ENCODE measurements at regions not wholly inside any gene's neighbourhood (a gene's known extent, or its start where the extent isn't known, plus 50 kb on each side); places are given as distances from the start of the nearest gene placed in this dataset.

DNA sequence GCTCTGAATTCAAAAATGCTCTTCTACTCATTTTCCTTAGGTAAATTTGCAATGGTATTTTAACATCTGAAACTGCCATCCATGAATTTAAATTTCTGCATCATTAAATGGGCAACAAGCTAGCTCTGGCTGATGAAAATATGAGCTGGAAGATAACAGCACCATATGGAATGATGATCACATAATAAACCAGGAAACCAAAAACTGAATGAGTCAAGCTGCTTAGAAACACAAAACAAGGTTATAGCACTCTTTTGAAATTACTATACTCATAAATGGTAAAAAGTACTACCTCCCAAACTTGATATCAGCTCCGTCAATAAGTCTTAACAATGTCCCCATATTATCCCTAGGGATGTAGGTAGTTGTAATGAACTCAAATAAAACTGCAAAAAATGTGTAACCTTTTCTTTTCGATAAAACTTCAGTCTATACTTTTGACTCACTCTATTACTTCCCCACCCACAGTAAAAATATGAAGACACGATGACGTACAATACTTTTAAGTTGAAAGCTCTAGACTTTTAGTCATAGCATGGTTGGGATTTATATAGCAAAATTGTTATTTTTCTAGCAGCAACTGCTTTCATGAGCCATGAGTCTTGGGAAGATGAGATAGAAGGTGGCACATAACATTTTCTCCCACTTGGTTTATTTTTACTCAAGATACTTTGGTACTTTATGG is 396.7 kb downstream of the CDH2 start:
- Mint-ChIP-seq H3K9me3 (ENCODE audit: low read depth) (no peaks in the 10 kb centered on the region), H3K36me3 (ENCODE audit: insufficient read depth) (no peaks in the 10 kb centered on the region)
- TF ChIP-seq, protein P1, sequence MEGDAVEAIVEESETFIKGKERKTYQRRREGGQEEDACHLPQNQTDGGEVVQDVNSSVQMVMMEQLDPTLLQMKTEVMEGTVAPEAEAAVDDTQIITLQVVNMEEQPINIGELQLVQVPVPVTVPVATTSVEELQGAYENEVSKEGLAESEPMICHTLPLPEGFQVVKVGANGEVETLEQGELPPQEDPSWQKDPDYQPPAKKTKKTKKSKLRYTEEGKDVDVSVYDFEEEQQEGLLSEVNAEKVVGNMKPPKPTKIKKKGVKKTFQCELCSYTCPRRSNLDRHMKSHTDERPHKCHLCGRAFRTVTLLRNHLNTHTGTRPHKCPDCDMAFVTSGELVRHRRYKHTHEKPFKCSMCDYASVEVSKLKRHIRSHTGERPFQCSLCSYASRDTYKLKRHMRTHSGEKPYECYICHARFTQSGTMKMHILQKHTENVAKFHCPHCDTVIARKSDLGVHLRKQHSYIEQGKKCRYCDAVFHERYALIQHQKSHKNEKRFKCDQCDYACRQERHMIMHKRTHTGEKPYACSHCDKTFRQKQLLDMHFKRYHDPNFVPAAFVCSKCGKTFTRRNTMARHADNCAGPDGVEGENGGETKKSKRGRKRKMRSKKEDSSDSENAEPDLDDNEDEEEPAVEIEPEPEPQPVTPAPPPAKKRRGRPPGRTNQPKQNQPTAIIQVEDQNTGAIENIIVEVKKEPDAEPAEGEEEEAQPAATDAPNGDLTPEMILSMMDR (IDR thresholded peaks at IDR 0.05; ENCODE audit: unreplicated experiment): no peak

DNA sequence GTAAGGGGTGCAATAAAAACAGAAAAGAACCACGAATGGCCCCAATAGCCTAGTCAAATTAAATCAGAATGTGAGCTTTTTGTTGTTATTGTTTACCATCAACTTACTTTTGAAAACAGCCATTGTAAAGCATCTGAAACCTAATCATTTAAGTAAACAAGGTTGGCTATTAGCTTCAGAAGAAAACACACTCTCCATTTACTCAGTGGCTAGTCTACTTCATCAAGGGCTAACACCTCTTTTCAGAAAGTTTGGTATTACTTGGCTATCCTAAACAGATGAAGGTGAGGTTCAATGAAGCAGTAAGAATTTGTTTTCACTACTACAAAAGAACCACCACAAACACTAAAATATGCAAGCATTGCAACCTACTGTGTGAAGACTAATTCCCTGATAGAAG is 398.0 kb downstream of the CDH2 start:
- peaks cover 8% of the 10 kb centered on the region for H3K4me1 Mint-ChIP-seq (ENCODE audit: low read depth)
- no peaks in the 10 kb centered on the region for H3K36me3 Mint-ChIP-seq (ENCODE audit: insufficient read depth)
- no peak overlapping the region for H3K4me3 Mint-ChIP-seq (ENCODE audit: low read depth)
- H3K27ac Mint-ChIP-seq: no peak overlapping the region
- DNase-seq (ENCODE audit: low spot score, unreplicated experiment): no peak
- H3K27me3 Mint-ChIP-seq: peaks cover 4% of the 10 kb centered on the region
- no peaks in the 10 kb centered on the region for H3K9me3 Mint-ChIP-seq (ENCODE audit: low read depth)
- TF ChIP-seq, protein P1 (IDR thresholded peaks at IDR 0.05; ENCODE audit: unreplicated experiment): no peak

More for the DNA sequence above, 396.7 kb downstream of the CDH2 start:
- Mint-ChIP-seq H3K4me1 (ENCODE audit: low read depth) (peaks cover 8% of the 10 kb centered on the region), H3K27ac (no peak overlapping the region), H3K4me3 (ENCODE audit: low read depth) (no peak overlapping the region), H3K27me3 (peaks cover 4% of the 10 kb centered on the region)
- DNase-seq (ENCODE audit: low spot score, unreplicated experiment): no peak

DNA sequence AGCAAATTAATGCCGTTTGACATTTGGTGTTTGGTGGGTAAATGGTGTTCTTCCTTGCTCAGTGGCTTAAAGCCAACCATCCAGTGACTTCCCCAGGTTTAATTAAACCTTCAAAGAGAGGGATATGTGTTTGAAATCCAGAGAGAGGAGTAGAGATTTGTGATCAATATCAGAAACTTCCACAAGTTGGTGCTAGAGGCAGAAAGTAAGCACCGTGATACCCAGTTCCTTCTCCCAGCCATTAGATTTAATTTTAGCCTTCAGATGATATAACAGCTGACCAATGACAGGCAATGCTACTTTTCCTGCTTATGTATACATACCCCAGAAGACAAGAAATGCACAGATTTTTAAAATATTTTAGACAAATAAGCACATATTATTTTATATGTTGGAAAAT is 398.5 kb downstream of the CDH2 start:
- Mint-ChIP-seq H3K36me3 (ENCODE audit: insufficient read depth) (no peaks in the 10 kb centered on the region), H3K27me3 (peaks cover 4% of the 10 kb centered on the region), H3K9me3 (ENCODE audit: low read depth) (no peaks in the 10 kb centered on the region), H3K27ac (no peak overlapping the region), H3K4me3 (ENCODE audit: low read depth) (no peak overlapping the region), H3K4me1 (ENCODE audit: low read depth) (peaks cover 8% of the 10 kb centered on the region)
- no peak for DNase-seq (ENCODE audit: low spot score, unreplicated experiment)
- TF ChIP-seq, protein P1 (IDR thresholded peaks at IDR 0.05; ENCODE audit: unreplicated experiment): peak; percentile 43

DNA sequence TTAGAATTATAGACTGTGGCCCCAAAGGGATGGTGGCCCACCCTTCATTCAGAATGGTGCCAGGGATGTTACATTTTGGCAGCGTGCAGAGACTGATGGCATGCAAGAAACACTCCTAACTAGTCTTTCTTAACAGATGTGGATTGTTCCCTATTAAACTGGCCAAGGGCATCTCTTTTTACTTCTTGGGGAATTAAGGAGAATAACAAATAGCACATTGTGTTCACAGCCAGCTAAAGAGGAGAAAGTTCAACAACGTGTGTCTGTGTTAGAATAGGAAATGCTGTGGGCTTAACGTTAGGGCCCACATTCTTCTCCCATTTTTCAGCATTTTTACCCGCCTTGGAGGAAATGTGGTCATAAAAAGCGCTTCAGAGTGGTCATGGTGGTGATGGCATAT is 404.8 kb downstream of the CDH2 start:
- Mint-ChIP-seq H3K4me1 (ENCODE audit: low read depth) (no peaks in the 10 kb centered on the region), H3K36me3 (ENCODE audit: insufficient read depth) (no peaks in the 10 kb centered on the region), H3K27ac (no peak overlapping the region), H3K27me3 (peaks cover 4% of the 10 kb centered on the region), H3K4me3 (ENCODE audit: low read depth) (no peak overlapping the region), H3K9me3 (ENCODE audit: low read depth) (no peaks in the 10 kb centered on the region)
- no peak for DNase-seq (ENCODE audit: low spot score, unreplicated experiment)
- TF ChIP-seq, protein P1 (IDR thresholded peaks at IDR 0.05; ENCODE audit: unreplicated experiment): no peak

DNA sequence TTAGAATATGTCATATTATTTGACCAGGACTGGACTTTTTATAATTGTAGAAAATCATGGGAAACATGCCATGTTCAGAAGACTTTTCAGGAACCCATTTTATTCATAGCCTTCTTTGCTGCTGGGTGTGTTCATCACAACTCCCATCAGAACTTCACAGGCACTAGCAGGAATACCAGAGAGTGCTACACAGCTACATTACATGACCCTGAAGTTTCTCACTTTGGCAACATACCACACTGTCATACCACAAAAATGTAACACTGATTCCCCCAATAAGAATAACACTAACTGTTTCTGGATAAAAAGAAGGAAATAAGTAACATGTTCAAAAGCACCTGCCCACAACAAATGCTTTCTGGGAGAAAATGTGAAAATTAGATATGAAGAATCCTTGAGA is 405.4 kb downstream of the CDH2 start:
- Mint-ChIP-seq H3K9me3 (ENCODE audit: low read depth) (no peaks in the 10 kb centered on the region), H3K27me3 (peaks cover 3% of the 10 kb centered on the region), H3K27ac (no peak overlapping the region), H3K36me3 (ENCODE audit: insufficient read depth) (no peaks in the 10 kb centered on the region), H3K4me1 (ENCODE audit: low read depth) (no peaks in the 10 kb centered on the region), H3K4me3 (ENCODE audit: low read depth) (no peak overlapping the region)
- DNase-seq (ENCODE audit: low spot score, unreplicated experiment): no peak
- TF ChIP-seq, protein P1 (IDR thresholded peaks at IDR 0.05; ENCODE audit: unreplicated experiment): no peak
